ENCODE measurements at regions not wholly inside any gene's neighbourhood (a gene's known extent, or its start where the extent isn't known, plus 50 kb on each side); places are given as distances from the start of the nearest gene placed in this dataset.
A peak's percentile ranks its signal among the peaks of the same experiment; 100 is the strongest.

GRCh38 chr11:32267679-32268187 is 167.6 kb downstream of the WT1 start:
- Histone ChIP-seq H2AFZ (ENCODE audit: low read length) (no peak overlapping the region), H3K36me3 (ENCODE audit: insufficient read depth, low read length) (no peaks in the 10 kb centered on the region), H3K4me1 (ENCODE audit: insufficient read depth, low read length, poor library complexity, severe bottlenecking) (no peaks in the 10 kb centered on the region), H3K27me3 (ENCODE audit: insufficient read depth, low read length, poor library complexity, severe bottlenecking) (no peaks in the 10 kb centered on the region), H3K9ac (ENCODE audit: low read depth, low read length, poor library complexity, severe bottlenecking) (no peak overlapping the region), H3K4me2 (ENCODE audit: low read depth, low read length, poor library complexity, severe bottlenecking) (no peak overlapping the region), H3F3A (ENCODE audit: low read depth) (no peaks in the 10 kb centered on the region), H3K79me2 (ENCODE audit: insufficient read depth, low read length) (no peaks in the 10 kb centered on the region), H3K4me3 (ENCODE audit: low read length, poor library complexity, severe bottlenecking) (no peak overlapping the region), H4K20me1 (ENCODE audit: insufficient read depth, low read length, poor library complexity, severe bottlenecking) (no peaks in the 10 kb centered on the region), H3K9me3 (ENCODE audit: insufficient read depth, low read depth, low read length) (no peaks in the 10 kb centered on the region), H3K9me2 (replicated peaks; ENCODE audit: low read depth, low read length) (no peaks in the 10 kb centered on the region)
- TF ChIP-seq EZH2phosphoT487 (IDR thresholded peaks at IDR 0.05; ENCODE audit: borderline replicate concordance) (no peak), CTCF (conservative IDR thresholded peaks at IDR 0.05; ENCODE audit: low read length) (no peak)

- H3K9me3 ChIP-seq (ENCODE audit: insufficient read depth, low read depth, low read length) = no peaks in the 10 kb centered on the region
- H2AFZ ChIP-seq (ENCODE audit: low read length) = no peak overlapping the region
- no peaks in the 10 kb centered on the region for H3K27me3 ChIP-seq (ENCODE audit: insufficient read depth, low read length, poor library complexity, severe bottlenecking)
- H3K36me3 ChIP-seq (ENCODE audit: insufficient read depth, low read length) = no peaks in the 10 kb centered on the region
- no peaks in the 10 kb centered on the region for H3K4me1 ChIP-seq (ENCODE audit: insufficient read depth, low read length, poor library complexity, severe bottlenecking)
- no peak overlapping the region for H3K9ac ChIP-seq (ENCODE audit: low read depth, low read length, poor library complexity, severe bottlenecking)
- H4K20me1 ChIP-seq (ENCODE audit: insufficient read depth, low read length, poor library complexity, severe bottlenecking) = no peaks in the 10 kb centered on the region
- TF ChIP-seq CTCF (conservative IDR thresholded peaks at IDR 0.05; ENCODE audit: low read length) (no peak), EZH2phosphoT487 (IDR thresholded peaks at IDR 0.05; ENCODE audit: borderline replicate concordance) (no peak)
- no peak overlapping the region for H3K4me3 ChIP-seq (ENCODE audit: low read length, poor library complexity, severe bottlenecking)
- no peak overlapping the region for H3K4me2 ChIP-seq (ENCODE audit: low read depth, low read length, poor library complexity, severe bottlenecking)
- H3K9me2 ChIP-seq (replicated peaks; ENCODE audit: low read depth, low read length) = no peaks in the 10 kb centered on the region
- no peaks in the 10 kb centered on the region for H3F3A ChIP-seq (ENCODE audit: low read depth)
- H3K79me2 ChIP-seq (ENCODE audit: insufficient read depth, low read length) = no peaks in the 10 kb centered on the region
These were observed 161.4 kb downstream of the WT1 start for GRCh38 chr11:32273931-32274330.

- H2AFZ ChIP-seq (ENCODE audit: low read length) = no peak overlapping the region
- H3F3A ChIP-seq (ENCODE audit: low read depth) = no peaks in the 10 kb centered on the region
- H3K4me3 ChIP-seq (ENCODE audit: low read length, poor library complexity, severe bottlenecking) = no peak overlapping the region
- H3K79me2 ChIP-seq (ENCODE audit: insufficient read depth, low read length) = no peaks in the 10 kb centered on the region
- H3K27me3 ChIP-seq (ENCODE audit: insufficient read depth, low read length, poor library complexity, severe bottlenecking) = no peaks in the 10 kb centered on the region
- no peaks in the 10 kb centered on the region for H4K20me1 ChIP-seq (ENCODE audit: insufficient read depth, low read length, poor library complexity, severe bottlenecking)
- H3K9ac ChIP-seq (ENCODE audit: low read depth, low read length, poor library complexity, severe bottlenecking) = no peak overlapping the region
- no peak overlapping the region for H3K4me2 ChIP-seq (ENCODE audit: low read depth, low read length, poor library complexity, severe bottlenecking)
- H3K9me2 ChIP-seq (replicated peaks; ENCODE audit: low read depth, low read length) = no peaks in the 10 kb centered on the region
- H3K36me3 ChIP-seq (ENCODE audit: insufficient read depth, low read length) = no peaks in the 10 kb centered on the region
- no peaks in the 10 kb centered on the region for H3K4me1 ChIP-seq (ENCODE audit: insufficient read depth, low read length, poor library complexity, severe bottlenecking)
- no peaks in the 10 kb centered on the region for H3K9me3 ChIP-seq (ENCODE audit: insufficient read depth, low read depth, low read length)
- no peak for TF ChIP-seq EZH2phosphoT487 (IDR thresholded peaks at IDR 0.05; ENCODE audit: borderline replicate concordance)
- TF ChIP-seq CTCF (conservative IDR thresholded peaks at IDR 0.05; ENCODE audit: low read length) = peak; percentile 68
These were observed 155.7 kb downstream of the WT1 start for GRCh38 chr11:32279672-32280071.
